ENCODE measurements at regions not wholly inside any gene's neighbourhood (a gene's known extent, or its start where the extent isn't known, plus 50 kb on each side); places are given as distances from the start of the nearest gene placed in this dataset.

- no peak for DNase-seq (ENCODE audit: low read depth)
These were observed 156.0 kb upstream of the NFE2L3 start for GRCh38 chr7:25996006-25996408.

GRCh38 chr7:25998499-25998898 is 153.5 kb upstream of the NFE2L3 start:
- no peak for DNase-seq (ENCODE audit: low read depth)

- no peak for DNase-seq (ENCODE audit: low read depth)
These were observed 151.2 kb upstream of the NFE2L3 start for GRCh38 chr7:26000841-26001240.

DNA sequence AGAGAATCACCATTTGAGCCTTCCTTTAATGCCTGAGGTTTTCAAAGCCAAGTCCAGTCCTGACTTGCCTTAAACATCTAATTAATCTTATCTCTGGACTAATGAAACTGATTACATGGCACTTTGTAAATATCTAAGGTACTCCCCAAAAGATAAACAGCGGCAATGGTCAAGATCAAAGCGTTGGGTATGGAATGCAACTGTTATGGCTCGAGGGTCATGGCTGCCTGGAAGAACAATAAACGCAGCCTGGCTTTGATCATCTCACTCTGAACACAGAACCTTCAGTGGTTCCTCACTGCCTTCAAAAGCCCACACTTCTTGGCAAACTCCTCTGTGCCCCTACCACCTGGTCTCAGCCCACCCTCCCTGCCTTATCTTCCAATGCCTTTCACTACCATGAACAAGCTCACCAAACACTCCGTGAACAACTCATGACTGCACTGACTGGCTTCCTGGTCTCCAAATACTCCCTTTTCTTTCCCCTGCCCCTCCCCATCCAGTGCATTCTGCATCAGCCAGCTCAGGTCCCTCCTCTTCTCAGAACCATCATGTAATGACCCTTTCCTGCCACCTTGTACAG is 150.2 kb upstream of the NFE2L3 start:
- no peak for DNase-seq (ENCODE audit: low read depth)

- no peak for DNase-seq (ENCODE audit: low read depth)
These were observed 146.2 kb upstream of the NFE2L3 start for GRCh38 chr7:26005683-26006410.

GRCh38 chr7:26006426-26006825 is 145.6 kb upstream of the NFE2L3 start:
- DNase-seq (ENCODE audit: low read depth), result no peak

DNA sequence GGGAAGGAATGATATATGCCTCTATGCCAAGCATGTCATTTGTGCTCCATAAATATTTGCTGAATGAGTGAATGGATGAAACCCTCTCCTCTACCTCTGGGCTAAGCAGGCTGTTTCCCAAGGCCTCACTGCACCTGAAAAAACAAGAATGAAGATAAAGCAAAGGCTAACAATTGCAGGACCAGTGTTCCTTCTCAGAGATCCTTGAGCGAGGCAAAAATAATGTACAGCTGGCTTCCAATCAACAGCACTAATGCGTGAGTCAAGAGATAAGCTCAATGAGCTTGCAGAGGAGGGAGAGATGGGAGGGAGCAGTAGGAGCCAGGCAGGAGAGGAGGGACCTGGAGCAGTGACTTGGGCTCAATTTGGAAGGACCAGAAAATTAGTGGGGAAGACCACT is 144.5 kb upstream of the NFE2L3 start:
- no peak for DNase-seq (ENCODE audit: low read depth)

GRCh38 chr7:26008428-26008827 is 143.6 kb upstream of the NFE2L3 start:
- no peak for DNase-seq (ENCODE audit: low read depth)

- no peak for DNase-seq (ENCODE audit: low read depth)
These were observed 140.8 kb upstream of the NFE2L3 start for GRCh38 chr7:26011039-26011696.

GRCh38 chr7:26013551-26014083 is 138.4 kb upstream of the NFE2L3 start:
- DNase-seq (ENCODE audit: low read depth), result no peak

GRCh38 chr7:26022982-26023381 is 129.0 kb upstream of the NFE2L3 start:
- DNase-seq (ENCODE audit: low read depth), result no peak

- no peak for DNase-seq (ENCODE audit: low read depth)
These were observed 122.1 kb upstream of the NFE2L3 start for GRCh38 chr7:26029911-26030310.

DNA sequence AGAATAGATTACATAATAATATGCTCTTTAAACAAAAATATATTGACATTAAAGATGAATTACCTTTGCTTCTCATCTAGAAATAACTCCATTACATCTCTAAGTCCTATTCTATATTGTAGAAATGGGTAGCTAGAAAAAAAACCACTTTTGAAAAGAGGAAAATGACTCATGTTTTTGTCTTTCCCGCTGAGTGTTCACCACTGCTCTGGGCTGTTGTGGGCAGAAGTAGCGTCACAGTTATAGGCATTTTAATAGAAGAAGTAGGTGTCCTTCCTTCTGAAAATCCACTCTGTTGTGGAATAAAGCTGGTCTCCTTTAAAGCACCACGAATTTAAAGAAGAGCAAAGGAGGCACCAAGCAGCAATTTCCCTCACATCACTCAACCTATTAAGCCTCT is 117.6 kb upstream of the NFE2L3 start:
- no peak for DNase-seq (ENCODE audit: low read depth)

GRCh38 chr7:26035552-26035951 is 116.4 kb upstream of the NFE2L3 start:
- DNase-seq (ENCODE audit: low read depth), result no peak

GRCh38 chr7:26036092-26036491 is 115.9 kb upstream of the NFE2L3 start:
- DNase-seq (ENCODE audit: low read depth), result no peak

- DNase-seq (ENCODE audit: low read depth), result no peak
These were observed 113.6 kb upstream of the NFE2L3 start for GRCh38 chr7:26038201-26038990.

- DNase-seq (ENCODE audit: low read depth), result no peak
These were observed 111.9 kb upstream of the NFE2L3 start for GRCh38 chr7:26040085-26040484.

GRCh38 chr7:26042237-26042636 is 109.8 kb upstream of the NFE2L3 start:
- DNase-seq (ENCODE audit: low read depth), result no peak

- DNase-seq (ENCODE audit: low read depth), result no peak
These were observed 108.2 kb upstream of the NFE2L3 start for GRCh38 chr7:26043801-26044200.

GRCh38 chr7:26044320-26044719 is 107.7 kb upstream of the NFE2L3 start:
- no peak for DNase-seq (ENCODE audit: low read depth)

DNA sequence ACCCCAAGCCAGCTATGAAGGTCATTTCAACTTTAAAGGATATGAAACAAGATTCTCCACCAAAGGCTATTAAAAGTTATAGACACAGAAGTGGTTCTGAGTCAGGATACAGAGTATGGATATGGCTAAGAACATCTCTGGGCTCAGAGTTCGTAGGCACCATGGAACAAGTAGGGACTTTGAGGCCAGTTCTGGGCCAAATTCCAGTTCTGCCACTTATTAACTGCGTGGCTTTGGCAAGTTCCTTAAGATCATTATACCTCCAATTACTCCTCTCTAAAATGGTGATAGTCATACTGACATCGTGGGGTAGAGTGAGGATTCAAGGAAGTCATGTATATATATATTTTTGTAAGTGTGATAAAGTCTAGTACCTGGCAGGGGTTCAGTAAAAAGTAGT is 105.8 kb upstream of the NFE2L3 start:
- DNase-seq (ENCODE audit: low read depth), result no peak

- no peak for DNase-seq (ENCODE audit: low read depth)
These were observed 105.1 kb upstream of the NFE2L3 start for GRCh38 chr7:26046878-26047277.
